ENCODE measurements at regions not wholly inside any gene's neighbourhood (a gene's known extent, or its start where the extent isn't known, plus 50 kb on each side); places are given as distances from the start of the nearest gene placed in this dataset.

GRCh38 chr11:111444040-111444439, 65.0 kb upstream of the POU2AF1 start:
- DNase-seq = no peak

GRCh38 chr11:111443640-111444039, 64.6 kb upstream of the POU2AF1 start:
- no peak for DNase-seq

GRCh38 chr11:111443032-111443431, 64.0 kb upstream of the POU2AF1 start:
- DNase-seq = no peak

- DNase-seq = no peak
These were observed 62.4 kb upstream of the POU2AF1 start for GRCh38 chr11:111441443-111441842.

GRCh38 chr11:111440416-111441205, 61.5 kb upstream of the POU2AF1 start:
- DNase-seq = no peak

GRCh38 chr11:111439901-111440300, 60.8 kb upstream of the POU2AF1 start:
- DNase-seq = no peak

- peak; percentile 65 for DNase-seq
These were observed 59.9 kb upstream of the POU2AF1 start for GRCh38 chr11:111438846-111439520.

- no peak for DNase-seq
These were observed 59.1 kb upstream of the POU2AF1 start for GRCh38 chr11:111438168-111438567.

GRCh38 chr11:111435046-111435698, 56.1 kb upstream of the POU2AF1 start:
- DNase-seq = no peak

- DNase-seq = no peak
These were observed 50.0 kb upstream of the POU2AF1 start for GRCh38 chr11:111429066-111429506.

All from NCI-H510A (cell line).